Activated CD4-positive, CD25-positive, alpha-beta regulatory T cell treated with anti-CD3 and anti-CD28 coated beads, Interleukin-2, amount 50 U/mL, for 72 hours (primary cell): ENCODE measurements at regions not wholly inside any gene's neighbourhood (a gene's known extent, or its start where the extent isn't known, plus 50 kb on each side); places are given as distances from the start of the nearest gene placed in this dataset.
"Not testable (repeated sequence)": the region's sequence is repeated elsewhere in the genome, so short reads cannot be mapped to it uniquely, and the experiment has no call there.

Experiments
- DNase-seq: peaks from one replicate; pipeline ENCODE4 v3.0.0; 2021

DNA sequence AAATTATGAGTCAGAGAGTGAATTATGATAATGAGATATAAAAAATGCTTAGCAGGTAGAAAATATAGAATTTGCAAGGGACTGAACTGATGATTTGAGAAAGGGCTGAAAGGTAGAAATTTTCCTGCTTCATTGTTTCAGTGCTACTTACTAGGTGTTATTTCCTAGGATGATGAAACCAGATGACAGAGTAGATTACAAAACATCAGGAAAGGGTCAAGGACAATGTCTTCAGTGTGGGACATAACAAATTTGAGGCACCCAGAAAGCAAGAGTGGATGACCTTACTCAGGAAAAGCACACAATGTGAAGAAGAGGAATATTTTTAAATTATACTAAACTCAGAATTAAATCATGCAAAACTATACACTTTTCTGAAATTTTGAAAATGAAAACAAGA lies 102.1 kb downstream of the SHCBP1 start:
- DNase-seq: no peak

GRCh38 chr16:46496701-46497100 lies 124.5 kb downstream of the SHCBP1 start:
- no peak for DNase-seq

- DNase-seq: no peak
These were observed 138.3 kb downstream of the SHCBP1 start for GRCh38 chr16:46482895-46483294.

DNA sequence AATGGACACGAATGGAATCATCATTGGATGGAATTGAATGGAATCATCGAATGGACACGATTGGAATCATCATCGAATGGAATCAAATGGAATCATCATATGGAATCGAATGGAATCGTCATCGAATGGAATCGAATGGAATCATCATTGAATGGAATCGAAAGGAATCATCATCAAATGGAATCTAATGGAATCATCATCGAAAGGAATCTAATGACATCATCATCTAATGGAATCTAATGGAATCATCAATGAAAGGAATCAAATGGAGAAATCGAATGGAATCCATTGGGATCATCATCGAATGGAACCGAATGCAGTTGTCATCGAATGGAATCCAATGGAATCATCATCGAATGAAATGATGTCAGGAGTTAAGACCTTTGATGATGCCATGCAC lies 154.9 kb downstream of the SHCBP1 start:
- DNase-seq: no peak

DNA sequence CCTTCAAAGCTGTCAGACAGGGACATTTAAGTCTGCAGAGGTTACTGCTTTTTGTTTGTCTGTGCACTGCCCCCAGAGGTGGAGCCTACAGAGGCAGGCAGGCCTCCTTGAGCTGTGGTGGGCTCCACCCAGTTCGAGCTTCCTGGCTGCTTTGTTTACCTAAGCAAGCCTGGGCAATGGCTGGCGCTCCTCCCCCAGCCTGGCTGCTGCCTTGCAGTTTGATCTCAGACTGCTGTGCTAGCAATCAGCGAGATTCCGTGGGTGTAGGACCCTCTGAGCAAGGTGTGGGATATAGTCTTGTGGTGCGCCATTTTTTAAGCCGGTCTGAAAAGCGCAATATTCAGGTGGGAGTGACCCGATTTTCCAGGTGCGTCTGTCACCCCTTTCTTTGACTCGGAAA lies 166.4 kb downstream of the SHCBP1 start:
- DNase-seq: not testable (repeated sequence)

DNA sequence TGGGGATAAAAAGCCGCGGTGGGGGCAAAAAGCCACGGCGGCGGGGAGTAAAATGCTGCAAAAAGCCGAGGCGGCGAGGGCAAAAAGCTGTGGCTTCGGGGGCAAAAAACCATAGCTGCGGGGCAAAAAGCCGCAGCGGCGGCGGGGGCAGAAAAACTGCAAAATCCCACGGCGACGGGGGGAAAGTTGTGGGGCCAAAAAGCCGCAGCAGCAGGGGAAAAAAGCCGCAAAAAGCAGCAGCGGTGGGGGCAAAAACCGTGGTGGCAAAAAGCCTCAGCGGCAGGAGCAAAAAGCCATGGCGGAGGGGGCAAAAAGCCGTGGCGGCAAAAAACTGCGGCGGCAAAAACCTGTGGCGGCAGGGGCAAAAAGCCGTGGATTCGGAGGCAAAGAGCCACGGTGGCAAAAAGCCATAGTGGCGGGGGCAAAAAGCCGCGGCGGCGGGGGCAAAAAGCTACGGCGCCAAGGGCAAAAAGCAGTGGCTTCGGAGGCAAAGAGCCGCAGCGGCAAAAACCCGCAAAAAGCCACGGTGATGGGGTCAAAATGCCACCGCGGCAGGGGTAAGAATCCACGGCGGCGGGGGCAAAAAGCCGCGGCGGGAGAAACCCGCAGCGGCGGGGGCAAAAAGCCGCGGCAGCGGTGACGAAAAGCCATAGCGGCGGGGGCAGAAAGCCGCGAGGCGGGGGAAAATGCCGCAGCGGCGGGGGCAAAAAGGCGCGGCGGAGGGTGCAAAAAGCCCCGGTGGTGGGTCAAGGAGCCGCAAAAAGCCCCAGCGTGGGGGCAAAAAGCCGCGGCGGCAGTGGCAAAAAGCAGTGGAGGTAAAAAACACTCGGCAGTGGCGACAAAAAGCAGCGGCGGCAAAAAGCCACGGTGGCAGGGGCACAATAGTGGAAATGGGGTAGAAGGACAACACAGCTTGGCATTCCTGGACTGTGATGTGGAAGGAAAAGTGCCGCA lies 192.8 kb downstream of the SHCBP1 start:
- no peak for DNase-seq

DNA sequence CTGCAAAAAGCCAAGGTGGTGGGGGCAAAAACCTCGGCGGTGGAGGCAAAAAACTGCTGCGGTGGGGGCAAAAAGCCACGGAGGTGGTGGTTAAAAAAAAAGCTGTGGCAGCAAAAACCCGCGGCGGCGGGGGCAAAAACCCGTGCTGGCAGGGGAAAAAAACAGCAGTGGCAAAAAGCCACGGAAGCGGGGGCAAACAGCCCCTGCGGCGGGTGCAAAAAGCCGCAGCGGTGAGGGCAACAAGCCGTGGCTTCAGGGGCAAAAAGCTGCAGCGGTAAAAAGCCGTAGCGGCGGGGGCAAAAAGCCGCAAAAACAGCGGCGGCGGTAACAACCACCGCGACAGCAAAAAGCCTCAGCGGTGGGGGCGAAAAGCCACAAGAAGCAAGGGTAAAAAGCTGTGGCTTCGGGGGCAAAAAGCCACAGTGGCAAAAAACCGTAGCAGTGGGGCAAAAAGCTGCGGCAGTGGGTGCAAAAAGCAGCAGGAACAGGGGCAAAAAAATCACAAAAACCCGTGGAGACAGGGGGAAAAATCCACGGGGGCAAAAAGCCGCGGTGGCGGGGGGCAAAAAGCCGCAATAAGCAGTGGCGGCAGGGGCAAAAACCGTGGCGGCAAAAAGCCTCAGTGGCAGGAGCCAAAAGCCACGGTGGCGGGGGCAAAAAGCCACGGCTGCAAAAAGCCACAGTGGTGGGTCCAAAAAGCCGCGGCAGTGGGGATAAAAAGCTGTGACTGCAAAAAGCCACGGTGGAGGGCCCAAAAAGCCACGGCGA lies 193.7 kb downstream of the SHCBP1 start:
- DNase-seq: no peak

DNA sequence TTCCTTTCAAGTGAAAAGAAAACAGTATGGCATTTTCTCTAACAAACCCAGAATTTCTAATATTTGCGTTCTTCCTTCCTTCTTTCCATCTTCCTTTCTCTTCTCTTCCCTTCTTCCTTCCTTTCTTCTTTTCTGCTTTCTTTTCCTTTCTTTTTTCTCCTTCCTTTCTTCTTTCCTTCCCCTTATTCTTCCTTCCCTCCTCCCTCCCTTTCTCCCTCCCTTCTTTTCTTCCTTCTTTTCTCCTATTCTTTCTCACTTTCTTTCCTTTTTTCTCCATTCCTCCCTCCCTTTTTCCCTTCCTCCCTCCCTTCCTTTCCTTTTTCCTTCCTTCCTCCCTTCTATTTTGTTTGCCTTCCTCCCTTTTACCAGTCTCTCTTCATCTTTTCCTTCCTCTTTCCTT lies 194.8 kb downstream of the SHCBP1 start:
- no peak for DNase-seq

- no peak for DNase-seq
These were observed 217.2 kb downstream of the SHCBP1 start for GRCh38 chr16:46404028-46404427.

DNA sequence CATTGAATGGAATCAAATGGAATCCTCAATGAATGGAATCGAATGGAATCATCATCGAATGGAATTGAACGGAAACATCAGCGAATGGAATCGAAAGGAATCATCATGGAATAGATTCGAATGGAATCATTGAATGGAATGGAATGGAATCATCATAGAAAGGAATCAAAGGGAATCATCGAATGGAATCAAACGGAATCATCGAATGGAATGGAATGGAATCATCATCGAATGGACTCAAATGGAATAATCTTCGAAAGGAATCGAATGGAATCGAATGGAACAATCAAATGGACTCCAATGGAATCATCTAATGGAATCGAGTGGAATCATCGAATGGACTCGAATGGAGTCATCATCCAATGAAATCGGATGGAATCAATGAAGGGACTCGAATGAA lies 222.6 kb downstream of the SHCBP1 start:
- not testable (repeated sequence) for DNase-seq

- DNase-seq: not testable (repeated sequence)
These were observed 224.3 kb downstream of the SHCBP1 start for GRCh38 chr16:46396883-46397270.

- DNase-seq: not testable (repeated sequence)
These were observed 224.9 kb downstream of the SHCBP1 start for GRCh38 chr16:46396131-46396882.

GRCh38 chr16:46395391-46395921 lies 225.7 kb downstream of the SHCBP1 start:
- DNase-seq: not testable (repeated sequence)

DNA sequence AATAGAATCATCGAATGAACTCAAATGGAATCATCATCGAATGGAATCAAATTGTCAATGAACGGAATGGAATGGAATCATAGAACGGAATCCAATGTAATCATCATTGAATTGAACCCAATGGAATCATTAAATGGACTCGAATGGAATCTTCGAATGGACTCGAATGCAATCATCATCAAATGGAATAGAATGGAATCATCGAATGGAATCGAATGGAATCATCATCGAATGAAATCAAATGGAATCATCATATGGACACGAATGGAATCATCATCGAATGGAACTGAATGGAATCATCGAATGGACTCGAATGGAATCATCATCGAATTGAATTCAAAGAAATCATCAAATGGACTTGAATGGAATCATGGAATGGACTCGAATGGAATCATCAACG lies 226.2 kb downstream of the SHCBP1 start:
- not testable (repeated sequence) for DNase-seq

DNA sequence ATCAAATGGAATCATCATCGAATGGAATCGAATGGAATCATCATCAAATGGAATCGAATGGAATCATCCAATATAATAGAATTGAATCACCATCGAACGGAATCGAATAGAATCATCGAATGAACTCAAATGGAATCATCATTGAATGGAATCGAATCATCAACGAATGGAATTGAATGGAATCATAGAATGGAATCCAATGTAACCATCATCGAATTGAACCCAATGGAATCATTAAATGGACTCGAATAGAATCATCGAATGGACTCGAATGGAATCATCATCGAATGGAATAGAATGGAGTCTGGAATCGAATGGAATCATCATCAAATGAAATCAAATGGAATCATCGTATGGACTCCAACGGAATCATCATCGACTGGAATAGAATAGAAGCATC lies 227.0 kb downstream of the SHCBP1 start:
- not testable (repeated sequence) for DNase-seq

- not testable (repeated sequence) for DNase-seq
These were observed 228.1 kb downstream of the SHCBP1 start for GRCh38 chr16:46392930-46393722.

- not testable (repeated sequence) for DNase-seq
These were observed 230.3 kb downstream of the SHCBP1 start for GRCh38 chr16:46390660-46391462.

DNA sequence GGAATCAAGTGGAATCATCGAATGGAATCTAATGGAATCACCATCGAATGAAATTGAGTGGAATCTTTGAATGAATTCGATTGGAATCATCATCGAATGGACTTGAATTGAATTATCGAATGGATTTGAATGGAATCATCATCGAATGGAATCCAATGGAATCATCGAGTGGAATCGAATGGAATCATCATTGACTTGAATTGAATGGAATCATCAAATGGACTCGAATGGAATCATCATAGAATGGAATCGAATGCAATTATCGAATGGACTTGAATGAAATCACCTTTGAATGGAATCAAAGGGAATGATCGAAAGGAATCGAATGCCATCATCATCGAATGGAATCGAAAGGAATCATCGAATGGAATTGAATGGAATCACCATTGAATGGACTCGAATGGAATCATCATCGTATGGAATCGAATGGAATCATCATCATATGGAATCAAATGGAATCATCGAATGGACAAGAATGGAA lies 231.6 kb downstream of the SHCBP1 start:
- peak; percentile 55 for DNase-seq

DNA sequence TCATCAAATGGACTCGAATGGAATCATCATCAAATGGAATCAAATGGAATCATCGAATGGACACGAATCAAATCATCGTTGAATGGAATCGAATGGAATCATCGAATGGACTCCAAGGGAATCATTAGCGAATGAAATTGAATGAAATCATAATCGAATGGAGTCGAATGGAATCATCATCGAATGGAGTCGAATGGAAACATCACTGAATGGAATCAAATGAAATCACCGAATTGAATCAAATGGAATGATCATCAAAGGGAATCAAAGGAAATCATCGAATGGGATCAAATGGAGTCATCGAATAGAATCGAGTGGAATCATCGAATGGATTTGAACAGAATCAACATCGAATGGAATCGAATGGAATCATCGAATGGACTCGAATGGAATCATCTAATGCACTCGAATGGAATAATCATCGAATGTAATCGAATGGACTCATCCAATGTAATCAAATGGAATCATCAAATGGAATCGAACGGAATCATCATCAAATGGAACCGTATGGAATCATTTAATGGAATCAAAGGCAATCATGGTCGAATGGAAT lies 232.2 kb downstream of the SHCBP1 start:
- DNase-seq: not testable (repeated sequence)

- DNase-seq: not testable (repeated sequence)
These were observed 232.8 kb downstream of the SHCBP1 start for GRCh38 chr16:46388354-46388753.

DNA sequence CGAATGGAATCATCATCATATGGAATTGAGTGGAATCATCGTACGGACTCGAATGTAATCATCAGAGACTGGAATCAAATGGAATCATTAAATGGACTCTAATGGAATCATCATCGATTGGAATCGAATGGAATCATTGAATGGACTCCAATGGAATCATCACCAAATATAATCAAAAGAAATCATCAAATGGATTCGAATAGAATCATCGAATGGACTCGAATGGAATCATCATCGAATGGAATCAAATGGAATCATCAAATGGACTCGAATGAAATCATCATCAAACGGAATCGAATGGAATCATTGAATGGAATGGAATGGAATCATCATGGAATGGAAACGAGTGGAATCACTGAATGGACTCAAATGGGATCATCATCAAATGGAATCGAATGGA lies 233.5 kb downstream of the SHCBP1 start:
- DNase-seq: not testable (repeated sequence)
